NB4 (cell line): ENCODE measurements at regions not wholly inside any gene's neighbourhood (a gene's known extent, or its start where the extent isn't known, plus 50 kb on each side); places are given as distances from the start of the nearest gene placed in this dataset.

ENCODE experiments used
- MYC ChIP-seq: IDR thresholded peaks from 2 replicates; pipeline ENCODE4 v1.6.1; 2011; ENCODE audit warnings: low read depth, low read length
- POLR2A ChIP-seq: IDR thresholded peaks from 2 replicates; pipeline ENCODE4 v1.6.1; 2011; ENCODE audit warnings: mild to moderate bottlenecking; ENCODE audit not compliant: insufficient read length; ENCODE audit errors: extremely low read depth
- TF ChIP-seq, protein P1 (sequence below): IDR thresholded peaks from one replicate; pipeline ENCODE4 v1.5.1; 2012; ENCODE audit warnings: low read depth, low read length
- TF ChIP-seq, protein P2 (sequence below): IDR thresholded peaks from 2 replicates; pipeline ENCODE4 v1.6.1; 2011; ENCODE audit warnings: low read depth, low read length

DNA sequence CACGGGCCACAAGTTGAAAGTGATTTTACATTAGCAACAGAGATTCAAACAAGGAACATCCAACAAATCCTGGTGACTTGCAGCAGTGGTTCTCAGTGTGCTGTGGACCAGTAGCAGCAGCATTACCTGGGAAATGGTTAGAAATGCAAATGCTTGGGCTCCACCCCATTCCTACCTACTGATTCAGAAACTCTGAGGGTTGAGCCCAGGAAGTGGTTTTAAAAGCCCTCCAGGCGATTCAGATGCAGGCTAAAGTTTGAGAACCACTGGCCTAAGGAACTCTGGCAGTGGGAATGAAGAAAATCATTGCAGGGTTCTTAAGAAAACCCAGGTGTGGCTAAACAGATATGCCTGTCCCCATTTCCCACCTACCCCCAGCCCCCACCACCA, 398.8 kb downstream of the ENC1 start:
- TF ChIP-seq, protein P1, sequence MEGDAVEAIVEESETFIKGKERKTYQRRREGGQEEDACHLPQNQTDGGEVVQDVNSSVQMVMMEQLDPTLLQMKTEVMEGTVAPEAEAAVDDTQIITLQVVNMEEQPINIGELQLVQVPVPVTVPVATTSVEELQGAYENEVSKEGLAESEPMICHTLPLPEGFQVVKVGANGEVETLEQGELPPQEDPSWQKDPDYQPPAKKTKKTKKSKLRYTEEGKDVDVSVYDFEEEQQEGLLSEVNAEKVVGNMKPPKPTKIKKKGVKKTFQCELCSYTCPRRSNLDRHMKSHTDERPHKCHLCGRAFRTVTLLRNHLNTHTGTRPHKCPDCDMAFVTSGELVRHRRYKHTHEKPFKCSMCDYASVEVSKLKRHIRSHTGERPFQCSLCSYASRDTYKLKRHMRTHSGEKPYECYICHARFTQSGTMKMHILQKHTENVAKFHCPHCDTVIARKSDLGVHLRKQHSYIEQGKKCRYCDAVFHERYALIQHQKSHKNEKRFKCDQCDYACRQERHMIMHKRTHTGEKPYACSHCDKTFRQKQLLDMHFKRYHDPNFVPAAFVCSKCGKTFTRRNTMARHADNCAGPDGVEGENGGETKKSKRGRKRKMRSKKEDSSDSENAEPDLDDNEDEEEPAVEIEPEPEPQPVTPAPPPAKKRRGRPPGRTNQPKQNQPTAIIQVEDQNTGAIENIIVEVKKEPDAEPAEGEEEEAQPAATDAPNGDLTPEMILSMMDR: no peak
- TF ChIP-seq POLR2A: no peak
- TF ChIP-seq, protein P2, sequence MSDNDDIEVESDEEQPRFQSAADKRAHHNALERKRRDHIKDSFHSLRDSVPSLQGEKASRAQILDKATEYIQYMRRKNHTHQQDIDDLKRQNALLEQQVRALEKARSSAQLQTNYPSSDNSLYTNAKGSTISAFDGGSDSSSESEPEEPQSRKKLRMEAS: no peak
- TF ChIP-seq MYC: no peak
